ENCODE measurements at regions not wholly inside any gene's neighbourhood (a gene's known extent, or its start where the extent isn't known, plus 50 kb on each side); places are given as distances from the start of the nearest gene placed in this dataset.

DNA sequence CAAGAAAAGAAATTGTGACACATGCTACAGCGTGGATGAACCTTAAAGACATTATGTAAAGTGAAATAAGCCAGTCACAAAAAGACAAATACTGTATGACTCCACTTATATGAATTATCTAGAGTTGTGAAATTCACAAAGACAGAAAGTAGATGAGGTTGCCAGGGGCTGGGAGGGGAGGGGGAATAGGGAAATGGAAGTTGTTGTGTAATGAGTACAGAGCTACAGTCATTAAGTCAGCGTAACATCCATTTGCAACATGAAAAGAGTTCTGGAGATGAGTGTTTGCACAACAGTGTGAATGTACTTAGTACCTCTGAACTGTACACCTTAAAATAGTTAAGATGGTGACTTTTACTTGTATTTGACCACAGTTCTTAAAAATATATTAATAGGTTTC lies 112.1 kb upstream of the CDK1 start:
- TF ChIP-seq CTCF (IDR thresholded peaks at IDR 0.05) (no peak), POLR2A (IDR thresholded peaks at IDR 0.05) (no peak), EP300 (IDR thresholded peaks at IDR 0.05) (no peak)

Data from ovary (tissue), 3 donors.